K562 (cell line): ENCODE measurements at regions not wholly inside any gene's neighbourhood (a gene's known extent, or its start where the extent isn't known, plus 50 kb on each side); places are given as distances from the start of the nearest gene placed in this dataset.

Experiments
- ATF3 ChIP-seq, 2 experiments: fragments of 450-650 bp in 1 of 2; sonication (generic) in 1 of 2; formaldehyde crosslinking in 1 of 2; IDR thresholded peaks in 1 of 2; conservative IDR thresholded peaks in 1 of 2; 2 replicates each; pipeline versions ENCODE4 v1.6.1 to v1.8.1; 2016 to 2023; ENCODE audit warnings: mild to moderate bottlenecking in 2 of 2, moderate library complexity in 2 of 2, inconsistent platforms in 1 of 2, missing genetic modification reagents in 1 of 2
- POLR2AphosphoS5 ChIP-seq: IDR thresholded peaks from 2 replicates; pipeline ENCODE4 v1.6.1; 2011; ENCODE audit warnings: mild to moderate bottlenecking, low read depth, low read length, moderate library complexity; ENCODE audit not compliant: control insufficient read depth, insufficient read depth

DNA sequence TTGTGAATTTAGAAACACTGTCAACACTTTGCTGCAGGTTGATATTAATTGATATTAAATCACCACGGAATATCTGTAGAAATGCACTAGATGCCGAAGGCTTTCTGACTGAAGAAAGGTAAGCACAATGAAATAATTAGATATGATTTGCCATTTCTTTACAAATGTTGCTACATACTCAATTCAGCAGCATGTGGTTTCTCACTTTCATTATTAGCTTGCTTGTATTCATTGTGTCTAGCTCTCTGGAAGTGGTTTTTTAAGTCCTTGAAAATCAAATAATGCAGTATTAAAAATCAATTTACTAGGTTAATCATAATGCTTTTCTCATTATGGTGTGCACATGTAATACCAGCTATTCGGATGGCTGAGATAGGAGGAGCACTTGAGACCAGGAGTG lies 231.3 kb upstream of the MARCKS start:
- TF ChIP-seq POLR2AphosphoS5 = no peak
- TF ChIP-seq ATF3 (IDR thresholded peaks at IDR 0.05) = no peak
- TF ChIP-seq ATF3 (CRISPR knock-in tag; conservative IDR thresholded peaks at IDR 0.05) = no peak
